ENCODE measurements at regions not wholly inside any gene's neighbourhood (a gene's known extent, or its start where the extent isn't known, plus 50 kb on each side); places are given as distances from the start of the nearest gene placed in this dataset.

DNA sequence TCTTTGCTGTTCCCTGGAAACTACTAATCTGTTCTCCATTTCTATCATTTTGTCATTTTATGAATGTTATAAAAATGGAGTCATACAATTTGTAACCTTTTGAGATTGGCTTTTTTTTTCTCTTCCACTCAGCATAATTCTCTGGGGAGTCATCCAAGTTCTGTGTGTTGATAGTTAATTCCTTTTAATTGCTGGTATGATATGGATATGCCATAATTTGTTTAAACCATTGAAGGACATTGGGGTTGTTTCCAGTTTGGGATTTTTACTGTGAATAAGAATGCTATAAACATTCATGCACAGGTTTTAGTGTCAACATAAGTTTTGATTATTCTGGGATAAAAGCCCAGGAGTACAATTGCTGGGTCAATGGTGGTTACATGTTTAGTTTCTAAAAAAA lies 279.4 kb downstream of the WNT5A start:
- CTCF ChIA-PET, result no interaction called here

DNA sequence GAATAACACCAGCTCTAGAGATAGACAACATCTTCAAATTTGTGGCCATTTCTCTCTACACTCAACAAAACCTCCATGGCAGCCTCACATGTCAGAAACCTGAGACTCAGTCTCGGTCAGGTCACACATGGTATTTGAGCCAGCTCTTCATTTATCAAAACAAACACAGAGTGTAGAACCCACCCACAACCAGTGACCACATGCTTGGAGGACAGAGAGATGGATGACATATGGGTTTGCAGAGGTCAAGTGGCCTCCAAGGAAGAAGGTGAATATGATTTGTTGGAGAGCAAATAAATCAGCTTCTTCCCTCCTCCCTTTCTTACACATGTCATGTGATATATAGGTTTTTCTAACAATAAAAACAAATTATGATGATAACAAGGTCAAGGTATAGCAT lies 278.1 kb upstream of the LRTM1 start:
- Histone ChIP-seq H3K36me3 (ENCODE audit: control insufficient read depth, insufficient read depth, low read length) (no peaks in the 10 kb centered on the region), H3K27me3 (ENCODE audit: control insufficient read depth, insufficient read depth, low read length) (no peaks in the 10 kb centered on the region), H3K4me3 (ENCODE audit: low read depth, low read length) (no peak overlapping the region)
- CTCF ChIA-PET, result no interaction called here
- no peak for DNase-seq (ENCODE audit: low read depth)
- TF ChIP-seq, protein P1, sequence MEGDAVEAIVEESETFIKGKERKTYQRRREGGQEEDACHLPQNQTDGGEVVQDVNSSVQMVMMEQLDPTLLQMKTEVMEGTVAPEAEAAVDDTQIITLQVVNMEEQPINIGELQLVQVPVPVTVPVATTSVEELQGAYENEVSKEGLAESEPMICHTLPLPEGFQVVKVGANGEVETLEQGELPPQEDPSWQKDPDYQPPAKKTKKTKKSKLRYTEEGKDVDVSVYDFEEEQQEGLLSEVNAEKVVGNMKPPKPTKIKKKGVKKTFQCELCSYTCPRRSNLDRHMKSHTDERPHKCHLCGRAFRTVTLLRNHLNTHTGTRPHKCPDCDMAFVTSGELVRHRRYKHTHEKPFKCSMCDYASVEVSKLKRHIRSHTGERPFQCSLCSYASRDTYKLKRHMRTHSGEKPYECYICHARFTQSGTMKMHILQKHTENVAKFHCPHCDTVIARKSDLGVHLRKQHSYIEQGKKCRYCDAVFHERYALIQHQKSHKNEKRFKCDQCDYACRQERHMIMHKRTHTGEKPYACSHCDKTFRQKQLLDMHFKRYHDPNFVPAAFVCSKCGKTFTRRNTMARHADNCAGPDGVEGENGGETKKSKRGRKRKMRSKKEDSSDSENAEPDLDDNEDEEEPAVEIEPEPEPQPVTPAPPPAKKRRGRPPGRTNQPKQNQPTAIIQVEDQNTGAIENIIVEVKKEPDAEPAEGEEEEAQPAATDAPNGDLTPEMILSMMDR (IDR thresholded peaks at IDR 0.05; ENCODE audit: insufficient read depth, low read depth, low read length), result no peak
- POLR2A ChIA-PET, result no interaction called here

More for the DNA sequence above, 279.4 kb downstream of the WNT5A start:
- Histone ChIP-seq H3K36me3 (ENCODE audit: control insufficient read depth, insufficient read depth, low read length) (no peaks in the 10 kb centered on the region), H3K27me3 (ENCODE audit: control insufficient read depth, insufficient read depth, low read length) (no peaks in the 10 kb centered on the region), H3K4me3 (ENCODE audit: low read depth, low read length) (no peak overlapping the region)
- POLR2A ChIA-PET, result no interaction called here
- TF ChIP-seq, protein P1 (IDR thresholded peaks at IDR 0.05; ENCODE audit: insufficient read depth, low read depth, low read length), result no peak
- no peak for DNase-seq (ENCODE audit: low read depth)

DNA sequence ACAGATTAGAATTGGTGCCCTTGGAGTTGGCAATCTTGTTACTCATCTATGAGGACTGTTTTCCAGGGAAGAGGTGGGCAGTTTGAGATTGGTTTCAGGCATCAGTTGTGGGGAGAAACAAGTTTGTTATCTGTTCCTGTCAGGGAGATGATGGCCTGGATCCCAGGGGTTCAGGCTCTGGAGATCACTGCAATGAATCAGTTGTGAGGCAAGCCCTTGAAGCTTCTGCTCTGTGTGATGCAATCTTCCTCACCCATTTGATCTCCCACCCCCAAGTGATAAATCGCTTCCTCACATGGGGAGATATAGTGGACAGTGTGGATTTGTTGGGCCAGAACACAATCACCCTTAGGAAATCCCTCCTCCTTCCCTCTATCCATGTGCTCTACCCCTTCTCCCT lies 276.6 kb upstream of the LRTM1 start:
- H3K27me3 ChIP-seq (ENCODE audit: control insufficient read depth, insufficient read depth, low read length), result no peaks in the 10 kb centered on the region
- POLR2A ChIA-PET, result interaction anchor here (0.6 kb wide), 1 partner anchor 266 kb away, joined by 3 read pairs; no protein-coding TSS in a partner anchor
- TF ChIP-seq, protein P1 (IDR thresholded peaks at IDR 0.05; ENCODE audit: insufficient read depth, low read depth, low read length), result no peak
- no peaks in the 10 kb centered on the region for H3K36me3 ChIP-seq (ENCODE audit: control insufficient read depth, insufficient read depth, low read length)
- CTCF ChIA-PET, result no interaction called here
- H3K4me3 ChIP-seq (ENCODE audit: low read depth, low read length), result no peak overlapping the region
- DNase-seq (ENCODE audit: low read depth), result no peak

DNA sequence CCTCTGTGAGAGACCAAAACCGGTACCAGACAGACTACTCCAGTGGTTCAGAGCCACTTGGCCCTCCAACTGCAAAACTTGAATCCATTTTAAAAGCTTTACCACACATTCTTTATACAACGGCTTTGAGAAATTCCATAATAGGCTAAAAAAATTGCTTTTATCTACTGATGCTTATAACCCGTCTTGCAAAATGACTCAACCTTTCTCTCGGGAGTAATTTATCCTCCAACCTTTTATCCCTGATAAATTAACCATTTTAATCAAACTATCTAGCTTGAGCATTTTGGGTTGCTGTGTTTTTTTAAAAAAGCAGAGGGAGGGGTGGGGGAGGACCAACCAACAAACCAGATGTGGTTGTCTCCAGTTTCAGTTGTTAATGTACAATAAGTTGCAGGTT lies 275.7 kb upstream of the LRTM1 start:
- Histone ChIP-seq H3K27me3 (ENCODE audit: control insufficient read depth, insufficient read depth, low read length) (no peaks in the 10 kb centered on the region), H3K4me3 (ENCODE audit: low read depth, low read length) (no peak overlapping the region), H3K36me3 (ENCODE audit: control insufficient read depth, insufficient read depth, low read length) (no peaks in the 10 kb centered on the region)
- ChIA-PET POLR2A (interaction anchor here (0.6 to 0.7 kb wide), 2 partner anchors 37 to 267 kb away, joined by 3 read pairs; no protein-coding TSS in a partner anchor), CTCF (no interaction called here)
- DNase-seq (ENCODE audit: low read depth), result no peak
- TF ChIP-seq, protein P1 (IDR thresholded peaks at IDR 0.05; ENCODE audit: insufficient read depth, low read depth, low read length), result no peak

DNA sequence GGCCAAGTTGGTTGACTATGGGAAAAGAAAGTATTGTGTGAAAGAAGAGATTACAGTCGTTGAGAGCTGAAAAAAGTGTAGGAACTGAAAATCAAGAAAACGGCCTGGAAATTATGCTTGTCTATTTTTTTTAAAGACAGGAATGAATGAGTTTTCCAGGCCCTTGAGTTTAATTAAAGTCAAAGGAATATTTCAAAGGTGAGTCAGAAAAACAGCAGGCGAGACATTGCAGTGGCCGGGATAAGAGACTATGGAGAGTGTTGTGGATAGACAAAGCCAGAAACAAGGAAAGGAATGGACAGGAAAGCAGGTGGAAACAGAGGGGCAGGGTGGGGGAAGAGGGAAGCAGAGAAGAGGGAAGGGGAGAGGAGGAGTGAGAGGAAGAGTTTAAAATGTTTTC lies 275.1 kb upstream of the LRTM1 start:
- no peak for DNase-seq (ENCODE audit: low read depth)
- ChIA-PET POLR2A (no interaction called here), CTCF (interaction anchor here (0.6 to 1.0 kb wide), 2 partner anchors 234 to 545 kb away, joined by 3 read pairs; no protein-coding TSS in a partner anchor)
- TF ChIP-seq, protein P1 (IDR thresholded peaks at IDR 0.05; ENCODE audit: insufficient read depth, low read depth, low read length), result no peak
- Histone ChIP-seq H3K27me3 (ENCODE audit: control insufficient read depth, insufficient read depth, low read length) (no peaks in the 10 kb centered on the region), H3K4me3 (ENCODE audit: low read depth, low read length) (no peak overlapping the region), H3K36me3 (ENCODE audit: control insufficient read depth, insufficient read depth, low read length) (no peaks in the 10 kb centered on the region)

Data from BJ (cell line).